OCI-LY1 (cell line): ENCODE measurements at regions not wholly inside any gene's neighbourhood (a gene's known extent, or its start where the extent isn't known, plus 50 kb on each side); places are given as distances from the start of the nearest gene placed in this dataset.

Source experiments
- H2AFZ ChIP-seq: fragments of 200-600 bp; sonication (generic), shearing (Covaris generic); 2 replicates; pipeline ENCODE4 v1.6.0; 2014; ENCODE audit warnings: antibody characterized with exemption, mild to moderate bottlenecking, low read length
- H3F3A ChIP-seq: fragments of 200-600 bp; sonication (generic), shearing (Covaris generic); 2 replicates; pipeline ENCODE4 v1.6.0; 2014; ENCODE audit warnings: mild to moderate bottlenecking, antibody characterized with exemption, low read length, moderate library complexity; ENCODE audit not compliant: insufficient read depth
- H3K27ac ChIP-seq: fragments of 200-600 bp; sonication (generic); 2 replicates; pipeline ENCODE4 v1.5.1; 2014; ENCODE audit warnings: low read length, mixed run types, mild to moderate bottlenecking, low read depth; ENCODE audit not compliant: poor library complexity, severe bottlenecking
- H3K27me3 ChIP-seq: fragments of 200-600 bp; sonication (generic); 2 replicates; pipeline ENCODE4 v1.6.0; 2014; ENCODE audit warnings: antibody characterized with exemption, mild to moderate bottlenecking, low read length, moderate library complexity; ENCODE audit not compliant: insufficient read depth
- H3K36me3 ChIP-seq: fragments of 200-600 bp; sonication (generic); 2 replicates; pipeline ENCODE4 v1.6.1; 2014; ENCODE audit warnings: mild to moderate bottlenecking, antibody characterized with exemption, low read length, moderate library complexity, mixed read lengths; ENCODE audit not compliant: insufficient read depth
- H3K4me1 ChIP-seq: fragments of 200-600 bp; sonication (generic); 2 replicates; pipeline ENCODE4 v1.5.1; 2014; ENCODE audit warnings: mild to moderate bottlenecking, low read length, moderate library complexity; ENCODE audit not compliant: insufficient read depth, severe bottlenecking
- H3K4me2 ChIP-seq: fragments of 200-600 bp; sonication (generic), shearing (Covaris generic); 2 replicates; pipeline ENCODE4 v1.6.1; 2014; ENCODE audit warnings: low read length
- H3K4me3 ChIP-seq: fragments of 200-600 bp; sonication (generic); 2 replicates; pipeline ENCODE4 v1.5.1; 2014; ENCODE audit warnings: low read length, low read depth, mild to moderate bottlenecking, mixed read lengths; ENCODE audit not compliant: poor library complexity, severe bottlenecking
- H3K79me2 ChIP-seq: fragments of 200-600 bp; shearing (Covaris generic); 2 replicates; pipeline ENCODE4 v1.6.1; 2016; ENCODE audit warnings: mixed run types, low read length, mixed read lengths; ENCODE audit not compliant: insufficient read depth
- H3K9ac ChIP-seq: fragments of 200-600 bp; sonication (generic), shearing (Covaris generic); 2 replicates; pipeline ENCODE4 v1.6.1; 2014; ENCODE audit warnings: mild to moderate bottlenecking, low read length, mixed read lengths
- H3K9me2 ChIP-seq: fragments of 200-600 bp; sonication (generic), shearing (Covaris generic); 2 replicates; pipeline ENCODE4 v1.6.1; 2014; ENCODE audit warnings: low read depth, mild to moderate bottlenecking, low read length, mixed read lengths
- H3K9me3 ChIP-seq: fragments of 200-600 bp; shearing (Covaris generic); 2 replicates; pipeline ENCODE4 v1.6.1; 2014; ENCODE audit warnings: low read length, mixed read lengths
- H4K20me1 ChIP-seq: fragments of 200-600 bp; sonication (generic), shearing (Covaris generic); 2 replicates; pipeline ENCODE4 v1.6.0; 2016; ENCODE audit warnings: mild to moderate bottlenecking, low read length; ENCODE audit not compliant: insufficient read depth
- CTCF ChIP-seq: fragments of 200-600 bp; sonication (generic), shearing (Covaris generic); IDR thresholded peaks from 2 replicates; pipeline ENCODE4 v1.5.1; 2017; ENCODE audit warnings: mild to moderate bottlenecking, antibody characterized with exemption, low read length, moderate library complexity, mixed read lengths
- EZH2 ChIP-seq: fragments of 200-600 bp; sonication (generic), shearing (Covaris generic); IDR thresholded peaks from 2 replicates; pipeline ENCODE4 v1.8.0; 2017; ENCODE audit warnings: borderline replicate concordance, mixed run types, mild to moderate bottlenecking, antibody characterized with exemption, low read length, moderate library complexity, mixed read lengths

- Histone ChIP-seq H3K27ac (no peak overlapping the region), H3K9me3 (no peaks in the 10 kb centered on the region), H3F3A (no peaks in the 10 kb centered on the region), H3K79me2 (no peaks in the 10 kb centered on the region), H3K4me2 (no peak overlapping the region), H3K9me2 (no peaks in the 10 kb centered on the region), H3K4me3 (no peak overlapping the region), H3K36me3 (no peaks in the 10 kb centered on the region), H4K20me1 (no peaks in the 10 kb centered on the region), H3K9ac (no peak overlapping the region), H3K4me1 (no peaks in the 10 kb centered on the region), H2AFZ (no peak overlapping the region), H3K27me3 (no peaks in the 10 kb centered on the region)
- TF ChIP-seq CTCF (no peak), EZH2 (no peak)
These were observed 118.8 kb upstream of the RPS23 start for GRCh38 chr5:82396871-82397514.

GRCh38 chr5:82396396-82396795 lies 118.2 kb upstream of the RPS23 start:
- no peak for TF ChIP-seq CTCF
- TF ChIP-seq EZH2: no peak
- Histone ChIP-seq H3K9ac (no peak overlapping the region), H3F3A (no peaks in the 10 kb centered on the region), H4K20me1 (no peaks in the 10 kb centered on the region), H3K79me2 (no peaks in the 10 kb centered on the region), H2AFZ (no peak overlapping the region), H3K27me3 (no peaks in the 10 kb centered on the region), H3K9me3 (no peaks in the 10 kb centered on the region), H3K36me3 (no peaks in the 10 kb centered on the region), H3K9me2 (no peaks in the 10 kb centered on the region), H3K27ac (no peak overlapping the region), H3K4me3 (no peak overlapping the region), H3K4me1 (no peaks in the 10 kb centered on the region), H3K4me2 (no peak overlapping the region)

- Histone ChIP-seq H3K9me2 (no peaks in the 10 kb centered on the region), H3K4me1 (no peaks in the 10 kb centered on the region), H2AFZ (no peak overlapping the region), H3F3A (no peaks in the 10 kb centered on the region), H3K79me2 (no peaks in the 10 kb centered on the region), H4K20me1 (no peaks in the 10 kb centered on the region), H3K36me3 (no peaks in the 10 kb centered on the region), H3K4me2 (no peak overlapping the region), H3K9ac (no peak overlapping the region), H3K9me3 (no peaks in the 10 kb centered on the region), H3K27ac (no peak overlapping the region), H3K4me3 (no peak overlapping the region), H3K27me3 (no peaks in the 10 kb centered on the region)
- TF ChIP-seq CTCF: no peak
- TF ChIP-seq EZH2: no peak
These were observed 115.8 kb upstream of the RPS23 start for GRCh38 chr5:82393951-82394350.
